DOHH2 (cell line): ENCODE measurements at regions not wholly inside any gene's neighbourhood (a gene's known extent, or its start where the extent isn't known, plus 50 kb on each side); places are given as distances from the start of the nearest gene placed in this dataset.
"Not testable (repeated sequence)": the region's sequence is repeated elsewhere in the genome, so short reads cannot be mapped to it uniquely, and the experiment has no call there.

ENCODE experiments used
- EZH2phosphoT487 ChIP-seq: fragments of 200-600 bp; sonication (generic); IDR thresholded peaks from 2 replicates; pipeline ENCODE4 v1.6.1; 2017; ENCODE audit warnings: borderline replicate concordance, mild to moderate bottlenecking, antibody characterized with exemption, low read length, moderate library complexity, mixed read lengths
- TF ChIP-seq, protein P1 (sequence below): fragments of 200-600 bp; sonication (generic); IDR thresholded peaks from one replicate; pipeline ENCODE4 v1.5.1; 2014; ENCODE audit warnings: antibody characterized with exemption, mild to moderate bottlenecking, low read depth, low read length; ENCODE audit not compliant: poor library complexity, severe bottlenecking

- TF ChIP-seq, protein P1, sequence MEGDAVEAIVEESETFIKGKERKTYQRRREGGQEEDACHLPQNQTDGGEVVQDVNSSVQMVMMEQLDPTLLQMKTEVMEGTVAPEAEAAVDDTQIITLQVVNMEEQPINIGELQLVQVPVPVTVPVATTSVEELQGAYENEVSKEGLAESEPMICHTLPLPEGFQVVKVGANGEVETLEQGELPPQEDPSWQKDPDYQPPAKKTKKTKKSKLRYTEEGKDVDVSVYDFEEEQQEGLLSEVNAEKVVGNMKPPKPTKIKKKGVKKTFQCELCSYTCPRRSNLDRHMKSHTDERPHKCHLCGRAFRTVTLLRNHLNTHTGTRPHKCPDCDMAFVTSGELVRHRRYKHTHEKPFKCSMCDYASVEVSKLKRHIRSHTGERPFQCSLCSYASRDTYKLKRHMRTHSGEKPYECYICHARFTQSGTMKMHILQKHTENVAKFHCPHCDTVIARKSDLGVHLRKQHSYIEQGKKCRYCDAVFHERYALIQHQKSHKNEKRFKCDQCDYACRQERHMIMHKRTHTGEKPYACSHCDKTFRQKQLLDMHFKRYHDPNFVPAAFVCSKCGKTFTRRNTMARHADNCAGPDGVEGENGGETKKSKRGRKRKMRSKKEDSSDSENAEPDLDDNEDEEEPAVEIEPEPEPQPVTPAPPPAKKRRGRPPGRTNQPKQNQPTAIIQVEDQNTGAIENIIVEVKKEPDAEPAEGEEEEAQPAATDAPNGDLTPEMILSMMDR: not testable (repeated sequence)
- not testable (repeated sequence) for TF ChIP-seq EZH2phosphoT487
Observed at GRCh38 chr17:54201380-54201779, 378.7 kb downstream of the KIF2B start.
